GM23338 (cell line): ENCODE measurements at regions not wholly inside any gene's neighbourhood (a gene's known extent, or its start where the extent isn't known, plus 50 kb on each side); places are given as distances from the start of the nearest gene placed in this dataset.

Experiments
- ATAC-seq: fragments of 200-7000 bp; cut with Tn5 transposase; 3 replicates; pipeline ENCODE4 v1.9.1; 2020
- DNase-seq: peaks from one replicate; pipeline ENCODE4 v3.0.0-alpha.2; 2015; ENCODE audit warnings: low spot score
- H2AFZ ChIP-seq: fragments of 200-600 bp; sonication (generic); 2 replicates; pipeline ENCODE4 v1.8.0; 2016; ENCODE audit warnings: antibody characterized with exemption, mild to moderate bottlenecking, moderate library complexity
- H3F3A ChIP-seq: fragments of 200-600 bp; sonication (generic); replicated peaks from 2 replicates; pipeline ENCODE4 v1.8.0; 2017; ENCODE audit warnings: antibody characterized with exemption, mixed run types, low read depth
- H3K27ac ChIP-seq: fragments of 200-600 bp; sonication (generic); 2 replicates; pipeline ENCODE4 v1.6.1; 2016; ENCODE audit warnings: low read depth
- H3K27me3 ChIP-seq: fragments of 200-600 bp; sonication (generic); 2 replicates; pipeline ENCODE4 v1.8.0; 2016; ENCODE audit warnings: mild to moderate bottlenecking, mixed run types, moderate library complexity; ENCODE audit not compliant: insufficient read depth
- H3K36me3 ChIP-seq: fragments of 200-600 bp; sonication (generic); 2 replicates; pipeline ENCODE4 v1.8.0; 2016; ENCODE audit warnings: mild to moderate bottlenecking; ENCODE audit not compliant: insufficient read depth
- H3K4me1 ChIP-seq: fragments of 200-600 bp; sonication (generic); 2 replicates; pipeline ENCODE4 v1.8.0; 2016; ENCODE audit warnings: mild to moderate bottlenecking, moderate library complexity; ENCODE audit not compliant: insufficient read depth
- H3K4me2 ChIP-seq: fragments of 200-600 bp; sonication (generic); 2 replicates; pipeline ENCODE4 v1.7.1; 2017; ENCODE audit warnings: mixed run types
- H3K4me3 ChIP-seq: fragments of 200-600 bp; sonication (generic); 2 replicates; pipeline ENCODE4 v1.6.1; 2016; ENCODE audit warnings: mixed run types
- H3K79me2 ChIP-seq: fragments of 200-600 bp; sonication (generic); replicated peaks from 2 replicates; pipeline ENCODE4 v1.8.0; 2017; ENCODE audit warnings: mild to moderate bottlenecking; ENCODE audit not compliant: insufficient read depth
- H3K9me2 ChIP-seq: fragments of 200-600 bp; sonication (generic); 2 replicates; pipeline ENCODE4 v1.8.0; 2017; ENCODE audit not compliant: insufficient read depth
- H4K20me1 ChIP-seq: fragments of 200-600 bp; sonication (generic); replicated peaks from 2 replicates; pipeline ENCODE4 v1.8.0; 2017; ENCODE audit warnings: mild to moderate bottlenecking; ENCODE audit not compliant: insufficient read depth
- H3K27ac Mint-ChIP-seq: 2 replicates; pipeline ENCODE4 v1.8.0; 2020; ENCODE audit warnings: inconsistent platforms, mild to moderate bottlenecking, moderate library complexity, mixed read lengths
- H3K27me3 Mint-ChIP-seq: 3 replicates; pipeline ENCODE4 v1.8.0; 2022; ENCODE audit warnings: low read depth, mild to moderate bottlenecking, moderate library complexity, mixed read lengths, inconsistent platforms; ENCODE audit not compliant: insufficient read depth, poor library complexity
- H3K36me3 Mint-ChIP-seq: 3 replicates; pipeline ENCODE4 v1.8.0; 2021; ENCODE audit warnings: low read depth, mild to moderate bottlenecking, inconsistent platforms, moderate library complexity, mixed read lengths
- H3K4me1 Mint-ChIP-seq: 3 replicates; pipeline ENCODE4 v1.8.0; 2020; ENCODE audit warnings: mild to moderate bottlenecking, inconsistent platforms, mixed read lengths
- H3K4me3 Mint-ChIP-seq: 3 replicates; pipeline ENCODE4 v1.8.0; 2021; ENCODE audit warnings: moderate library complexity, mild to moderate bottlenecking, inconsistent platforms, mixed read lengths
- H3K9me3 Mint-ChIP-seq: 3 replicates; pipeline ENCODE4 v1.8.0; 2020; ENCODE audit warnings: moderate library complexity, mild to moderate bottlenecking, inconsistent platforms, mixed read lengths
- CREB1 ChIP-seq: fragments of 250-450 bp; sonication (Bioruptor Pico); IDR thresholded peaks from 2 replicates; pipeline ENCODE4 v1.5.0; 2020; ENCODE audit warnings: low read depth, mild to moderate bottlenecking, moderate library complexity
- EZH2 ChIP-seq: fragments of 200-600 bp; sonication (generic); IDR thresholded peaks from one replicate; pipeline ENCODE4 v1.8.0; 2017; ENCODE audit warnings: antibody characterized with exemption, mild to moderate bottlenecking, low read depth; ENCODE audit not compliant: unreplicated experiment
- EZH2phosphoT487 ChIP-seq: fragments of 200-600 bp; sonication (generic); IDR thresholded peaks from one replicate; pipeline ENCODE4 v1.8.1; 2018; ENCODE audit warnings: antibody characterized with exemption; ENCODE audit not compliant: unreplicated experiment
- JUNB ChIP-seq: IDR thresholded peaks from one replicate; pipeline ENCODE4 v1.6.1; 2016; ENCODE audit warnings: antibody characterized with exemption; ENCODE audit not compliant: unreplicated experiment
- NANOG ChIP-seq: IDR thresholded peaks from 2 replicates; pipeline ENCODE4 v1.6.1; 2016; ENCODE audit warnings: antibody characterized with exemption, borderline replicate concordance
- POLR2AphosphoS5 ChIP-seq: IDR thresholded peaks from 2 replicates; pipeline ENCODE4 v1.6.1; 2016; ENCODE audit warnings: antibody characterized with exemption, low read depth
- STAT1 ChIP-seq: IDR thresholded peaks from one replicate; pipeline ENCODE4 v1.6.1; 2016; ENCODE audit warnings: antibody characterized with exemption; ENCODE audit not compliant: unreplicated experiment
- ZNF114 ChIP-seq: fragments of 250-450 bp; sonication (Bioruptor Pico); IDR thresholded peaks from 2 replicates; pipeline ENCODE4 v1.5.0; 2020; ENCODE audit warnings: mild to moderate bottlenecking, moderate library complexity
- ZNF331 ChIP-seq: fragments of 250-450 bp; sonication (Bioruptor Pico); IDR thresholded peaks from 2 replicates; pipeline ENCODE4 v1.5.0; 2020; ENCODE audit warnings: low read depth, mild to moderate bottlenecking, moderate library complexity
- TF ChIP-seq, protein P1 (sequence below): IDR thresholded peaks from one replicate; pipeline ENCODE4 v1.6.1; 2018; ENCODE audit warnings: antibody characterized with exemption; ENCODE audit not compliant: unreplicated experiment
- TF ChIP-seq, protein P2 (sequence below), 2 experiments: fragments of 200-600 bp in 1 of 2; sonication (generic) in 1 of 2; conservative IDR thresholded peaks; 2 replicates each; pipeline versions ENCODE4 v1.5.1 to v1.6.1; 2016 to 2017; ENCODE audit warnings: antibody characterized with exemption in 2 of 2, low read depth in 2 of 2, mild to moderate bottlenecking in 2 of 2, moderate library complexity in 1 of 2
- TF ChIP-seq, protein P3 (sequence below): fragments of 250-450 bp; sonication (Bioruptor Pico); IDR thresholded peaks from 2 replicates; pipeline ENCODE4 v1.5.0; 2020; ENCODE audit warnings: mild to moderate bottlenecking, moderate library complexity
- TF ChIP-seq, protein P4 (sequence below): IDR thresholded peaks from 2 replicates; pipeline ENCODE4 v1.6.1; 2016; ENCODE audit warnings: antibody characterized with exemption

DNA sequence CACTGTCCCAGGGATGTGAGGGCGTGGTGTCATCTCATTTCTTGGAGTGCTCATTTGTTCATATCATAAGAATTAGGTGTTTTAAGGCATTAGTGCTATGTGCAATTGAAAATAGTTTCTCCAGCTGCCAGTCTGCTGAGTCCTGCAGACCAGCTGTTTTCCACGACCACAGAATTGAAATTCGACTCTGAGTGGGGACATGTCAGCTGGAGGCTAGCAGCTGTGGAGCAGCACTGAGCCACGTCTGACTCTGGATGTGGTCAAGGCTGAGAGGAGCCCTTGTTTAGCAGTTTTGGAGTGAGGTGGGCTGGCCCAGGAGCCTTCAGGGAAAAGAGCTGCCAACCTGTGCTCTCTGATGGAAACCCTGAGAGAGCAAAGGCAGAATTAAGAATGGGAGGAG, 156.3 kb upstream of the GRB10 start:
- Mint-ChIP-seq H3K4me3 (no peak overlapping the region), H3K27me3 (peaks cover 5% of the 10 kb centered on the region), H3K36me3 (peaks cover 10% of the 10 kb centered on the region; the same call in 2 of the 3 replicates), H3K4me1 (peaks cover 2% of the 10 kb centered on the region; the same call in 1 of the 3 replicates), H3K27ac (no peak overlapping the region), H3K9me3 (no peaks in the 10 kb centered on the region; the same call in 1 of the 3 replicates)
- H3K4me2 ChIP-seq = no peak overlapping the region
- no peak overlapping the region for H3K4me3 ChIP-seq
- no peak overlapping the region for H3K27ac ChIP-seq
- no peak for TF ChIP-seq STAT1
- TF ChIP-seq EZH2phosphoT487 = no peak
- TF ChIP-seq, protein P1, sequence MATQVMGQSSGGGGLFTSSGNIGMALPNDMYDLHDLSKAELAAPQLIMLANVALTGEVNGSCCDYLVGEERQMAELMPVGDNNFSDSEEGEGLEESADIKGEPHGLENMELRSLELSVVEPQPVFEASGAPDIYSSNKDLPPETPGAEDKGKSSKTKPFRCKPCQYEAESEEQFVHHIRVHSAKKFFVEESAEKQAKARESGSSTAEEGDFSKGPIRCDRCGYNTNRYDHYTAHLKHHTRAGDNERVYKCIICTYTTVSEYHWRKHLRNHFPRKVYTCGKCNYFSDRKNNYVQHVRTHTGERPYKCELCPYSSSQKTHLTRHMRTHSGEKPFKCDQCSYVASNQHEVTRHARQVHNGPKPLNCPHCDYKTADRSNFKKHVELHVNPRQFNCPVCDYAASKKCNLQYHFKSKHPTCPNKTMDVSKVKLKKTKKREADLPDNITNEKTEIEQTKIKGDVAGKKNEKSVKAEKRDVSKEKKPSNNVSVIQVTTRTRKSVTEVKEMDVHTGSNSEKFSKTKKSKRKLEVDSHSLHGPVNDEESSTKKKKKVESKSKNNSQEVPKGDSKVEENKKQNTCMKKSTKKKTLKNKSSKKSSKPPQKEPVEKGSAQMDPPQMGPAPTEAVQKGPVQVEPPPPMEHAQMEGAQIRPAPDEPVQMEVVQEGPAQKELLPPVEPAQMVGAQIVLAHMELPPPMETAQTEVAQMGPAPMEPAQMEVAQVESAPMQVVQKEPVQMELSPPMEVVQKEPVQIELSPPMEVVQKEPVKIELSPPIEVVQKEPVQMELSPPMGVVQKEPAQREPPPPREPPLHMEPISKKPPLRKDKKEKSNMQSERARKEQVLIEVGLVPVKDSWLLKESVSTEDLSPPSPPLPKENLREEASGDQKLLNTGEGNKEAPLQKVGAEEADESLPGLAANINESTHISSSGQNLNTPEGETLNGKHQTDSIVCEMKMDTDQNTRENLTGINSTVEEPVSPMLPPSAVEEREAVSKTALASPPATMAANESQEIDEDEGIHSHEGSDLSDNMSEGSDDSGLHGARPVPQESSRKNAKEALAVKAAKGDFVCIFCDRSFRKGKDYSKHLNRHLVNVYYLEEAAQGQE = no peak
- TF ChIP-seq POLR2AphosphoS5 = no peak
- TF ChIP-seq, protein P2, sequence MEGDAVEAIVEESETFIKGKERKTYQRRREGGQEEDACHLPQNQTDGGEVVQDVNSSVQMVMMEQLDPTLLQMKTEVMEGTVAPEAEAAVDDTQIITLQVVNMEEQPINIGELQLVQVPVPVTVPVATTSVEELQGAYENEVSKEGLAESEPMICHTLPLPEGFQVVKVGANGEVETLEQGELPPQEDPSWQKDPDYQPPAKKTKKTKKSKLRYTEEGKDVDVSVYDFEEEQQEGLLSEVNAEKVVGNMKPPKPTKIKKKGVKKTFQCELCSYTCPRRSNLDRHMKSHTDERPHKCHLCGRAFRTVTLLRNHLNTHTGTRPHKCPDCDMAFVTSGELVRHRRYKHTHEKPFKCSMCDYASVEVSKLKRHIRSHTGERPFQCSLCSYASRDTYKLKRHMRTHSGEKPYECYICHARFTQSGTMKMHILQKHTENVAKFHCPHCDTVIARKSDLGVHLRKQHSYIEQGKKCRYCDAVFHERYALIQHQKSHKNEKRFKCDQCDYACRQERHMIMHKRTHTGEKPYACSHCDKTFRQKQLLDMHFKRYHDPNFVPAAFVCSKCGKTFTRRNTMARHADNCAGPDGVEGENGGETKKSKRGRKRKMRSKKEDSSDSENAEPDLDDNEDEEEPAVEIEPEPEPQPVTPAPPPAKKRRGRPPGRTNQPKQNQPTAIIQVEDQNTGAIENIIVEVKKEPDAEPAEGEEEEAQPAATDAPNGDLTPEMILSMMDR (conservative IDR thresholded peaks at IDR 0.05; ENCODE audit: low read depth in 2 of 2) = no peak
- TF ChIP-seq JUNB = no peak
- TF ChIP-seq ZNF114 = no peak
- no peak for TF ChIP-seq EZH2
- no peak for TF ChIP-seq ZNF331 (CRISPR knock-in tag)
- TF ChIP-seq CREB1 (CRISPR knock-in tag) = no peak
- TF ChIP-seq NANOG = no peak
- TF ChIP-seq, protein P3, sequence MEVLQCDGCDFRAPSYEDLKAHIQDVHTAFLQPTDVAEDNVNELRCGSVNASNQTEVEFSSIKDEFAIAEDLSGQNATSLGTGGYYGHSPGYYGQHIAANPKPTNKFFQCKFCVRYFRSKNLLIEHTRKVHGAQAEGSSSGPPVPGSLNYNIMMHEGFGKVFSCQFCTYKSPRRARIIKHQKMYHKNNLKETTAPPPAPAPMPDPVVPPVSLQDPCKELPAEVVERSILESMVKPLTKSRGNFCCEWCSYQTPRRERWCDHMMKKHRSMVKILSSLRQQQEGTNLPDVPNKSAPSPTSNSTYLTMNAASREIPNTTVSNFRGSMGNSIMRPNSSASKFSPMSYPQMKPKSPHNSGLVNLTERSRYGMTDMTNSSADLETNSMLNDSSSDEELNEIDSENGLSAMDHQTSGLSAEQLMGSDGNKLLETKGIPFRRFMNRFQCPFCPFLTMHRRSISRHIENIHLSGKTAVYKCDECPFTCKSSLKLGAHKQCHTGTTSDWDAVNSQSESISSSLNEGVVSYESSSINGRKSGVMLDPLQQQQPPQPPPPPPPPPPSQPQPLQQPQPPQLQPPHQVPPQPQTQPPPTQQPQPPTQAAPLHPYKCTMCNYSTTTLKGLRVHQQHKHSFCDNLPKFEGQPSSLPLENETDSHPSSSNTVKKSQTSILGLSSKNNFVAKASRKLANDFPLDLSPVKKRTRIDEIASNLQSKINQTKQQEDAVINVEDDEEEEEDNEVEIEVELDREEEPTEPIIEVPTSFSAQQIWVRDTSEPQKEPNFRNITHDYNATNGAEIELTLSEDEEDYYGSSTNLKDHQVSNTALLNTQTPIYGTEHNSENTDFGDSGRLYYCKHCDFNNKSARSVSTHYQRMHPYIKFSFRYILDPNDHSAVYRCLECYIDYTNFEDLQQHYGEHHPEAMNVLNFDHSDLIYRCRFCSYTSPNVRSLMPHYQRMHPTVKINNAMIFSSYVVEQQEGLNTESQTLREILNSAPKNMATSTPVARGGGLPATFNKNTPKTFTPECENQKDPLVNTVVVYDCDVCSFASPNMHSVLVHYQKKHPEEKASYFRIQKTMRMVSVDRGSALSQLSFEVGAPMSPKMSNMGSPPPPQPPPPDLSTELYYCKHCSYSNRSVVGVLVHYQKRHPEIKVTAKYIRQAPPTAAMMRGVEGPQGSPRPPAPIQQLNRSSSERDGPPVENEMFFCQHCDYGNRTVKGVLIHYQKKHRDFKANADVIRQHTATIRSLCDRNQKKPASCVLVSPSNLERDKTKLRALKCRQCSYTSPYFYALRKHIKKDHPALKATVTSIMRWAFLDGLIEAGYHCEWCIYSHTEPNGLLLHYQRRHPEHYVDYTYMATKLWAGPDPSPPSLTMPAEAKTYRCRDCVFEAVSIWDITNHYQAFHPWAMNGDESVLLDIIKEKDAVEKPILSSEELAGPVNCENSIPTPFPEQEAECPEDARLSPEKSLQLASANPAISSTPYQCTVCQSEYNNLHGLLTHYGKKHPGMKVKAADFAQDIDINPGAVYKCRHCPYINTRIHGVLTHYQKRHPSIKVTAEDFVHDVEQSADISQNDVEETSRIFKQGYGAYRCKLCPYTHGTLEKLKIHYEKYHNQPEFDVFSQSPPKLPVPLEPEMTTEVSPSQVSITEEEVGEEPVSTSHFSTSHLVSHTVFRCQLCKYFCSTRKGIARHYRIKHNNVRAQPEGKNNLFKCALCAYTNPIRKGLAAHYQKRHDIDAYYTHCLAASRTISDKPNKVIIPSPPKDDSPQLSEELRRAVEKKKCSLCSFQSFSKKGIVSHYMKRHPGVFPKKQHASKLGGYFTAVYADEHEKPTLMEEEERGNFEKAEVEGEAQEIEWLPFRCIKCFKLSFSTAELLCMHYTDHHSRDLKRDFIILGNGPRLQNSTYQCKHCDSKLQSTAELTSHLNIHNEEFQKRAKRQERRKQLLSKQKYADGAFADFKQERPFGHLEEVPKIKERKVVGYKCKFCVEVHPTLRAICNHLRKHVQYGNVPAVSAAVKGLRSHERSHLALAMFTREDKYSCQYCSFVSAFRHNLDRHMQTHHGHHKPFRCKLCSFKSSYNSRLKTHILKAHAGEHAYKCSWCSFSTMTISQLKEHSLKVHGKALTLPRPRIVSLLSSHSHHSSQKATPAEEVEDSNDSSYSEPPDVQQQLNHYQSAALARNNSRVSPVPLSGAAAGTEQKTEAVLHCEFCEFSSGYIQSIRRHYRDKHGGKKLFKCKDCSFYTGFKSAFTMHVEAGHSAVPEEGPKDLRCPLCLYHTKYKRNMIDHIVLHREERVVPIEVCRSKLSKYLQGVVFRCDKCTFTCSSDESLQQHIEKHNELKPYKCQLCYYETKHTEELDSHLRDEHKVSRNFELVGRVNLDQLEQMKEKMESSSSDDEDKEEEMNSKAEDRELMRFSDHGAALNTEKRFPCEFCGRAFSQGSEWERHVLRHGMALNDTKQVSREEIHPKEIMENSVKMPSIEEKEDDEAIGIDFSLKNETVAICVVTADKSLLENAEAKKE (CRISPR knock-in tag) = no peak
- TF ChIP-seq, protein P4, sequence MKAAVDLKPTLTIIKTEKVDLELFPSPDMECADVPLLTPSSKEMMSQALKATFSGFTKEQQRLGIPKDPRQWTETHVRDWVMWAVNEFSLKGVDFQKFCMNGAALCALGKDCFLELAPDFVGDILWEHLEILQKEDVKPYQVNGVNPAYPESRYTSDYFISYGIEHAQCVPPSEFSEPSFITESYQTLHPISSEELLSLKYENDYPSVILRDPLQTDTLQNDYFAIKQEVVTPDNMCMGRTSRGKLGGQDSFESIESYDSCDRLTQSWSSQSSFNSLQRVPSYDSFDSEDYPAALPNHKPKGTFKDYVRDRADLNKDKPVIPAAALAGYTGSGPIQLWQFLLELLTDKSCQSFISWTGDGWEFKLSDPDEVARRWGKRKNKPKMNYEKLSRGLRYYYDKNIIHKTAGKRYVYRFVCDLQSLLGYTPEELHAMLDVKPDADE = no peak
- no peaks in the 10 kb centered on the region; the same call in 1 of the 2 replicates for H4K20me1 ChIP-seq
- DNase-seq (no peak), ATAC-seq (no peak)
- no peaks in the 10 kb centered on the region for H3F3A ChIP-seq
- no peaks in the 10 kb centered on the region for H3K36me3 ChIP-seq
- no peaks in the 10 kb centered on the region for H3K4me1 ChIP-seq
- no peak overlapping the region for H2AFZ ChIP-seq
- H3K79me2 ChIP-seq = no peaks in the 10 kb centered on the region
- H3K27me3 ChIP-seq = no peaks in the 10 kb centered on the region
- no peaks in the 10 kb centered on the region for H3K9me2 ChIP-seq
